ENCODE measurements at regions not wholly inside any gene's neighbourhood (a gene's known extent, or its start where the extent isn't known, plus 50 kb on each side); places are given as distances from the start of the nearest gene placed in this dataset.

GRCh38 chr13:88376760-88377388, 705.7 kb downstream of the SLITRK5 start:
- Mint-ChIP-seq H3K9me3 (peaks cover 5% of the 10 kb centered on the region), H3K4me1 (no peaks in the 10 kb centered on the region), H3K27ac (ENCODE audit: unreplicated experiment) (no peak overlapping the region), H3K36me3 (ENCODE audit: low read depth) (no peaks in the 10 kb centered on the region), H3K4me3 (no peak overlapping the region), H3K27me3 (ENCODE audit: low read depth) (no peaks in the 10 kb centered on the region)
- TF ChIP-seq CTCF (conservative IDR thresholded peaks at IDR 0.05), result no peak
- no peak for DNase-seq (ENCODE audit: low read depth, low spot score)

- Mint-ChIP-seq H3K27ac (ENCODE audit: unreplicated experiment) (no peak overlapping the region), H3K36me3 (ENCODE audit: low read depth) (no peaks in the 10 kb centered on the region), H3K27me3 (ENCODE audit: low read depth) (no peaks in the 10 kb centered on the region), H3K4me3 (no peak overlapping the region), H3K9me3 (peaks cover 5% of the 10 kb centered on the region), H3K4me1 (no peaks in the 10 kb centered on the region)
- DNase-seq (ENCODE audit: low read depth, low spot score), result no peak
- TF ChIP-seq CTCF (conservative IDR thresholded peaks at IDR 0.05), result no peak
Measured at GRCh38 chr13:88377852-88378251, 706.7 kb downstream of the SLITRK5 start.

- no peaks in the 10 kb centered on the region for H3K27me3 Mint-ChIP-seq (ENCODE audit: low read depth)
- H3K4me3 Mint-ChIP-seq, result no peak overlapping the region
- H3K27ac Mint-ChIP-seq (ENCODE audit: unreplicated experiment), result no peak overlapping the region
- no peak for DNase-seq (ENCODE audit: low read depth, low spot score)
- H3K36me3 Mint-ChIP-seq (ENCODE audit: low read depth), result no peaks in the 10 kb centered on the region
- peaks cover 3% of the 10 kb centered on the region for H3K9me3 Mint-ChIP-seq
- no peaks in the 10 kb centered on the region for H3K4me1 Mint-ChIP-seq
- no peak for TF ChIP-seq CTCF (conservative IDR thresholded peaks at IDR 0.05)
Measured at GRCh38 chr13:88384542-88384941, 713.4 kb downstream of the SLITRK5 start.

- TF ChIP-seq CTCF (conservative IDR thresholded peaks at IDR 0.05), result no peak
- H3K36me3 Mint-ChIP-seq (ENCODE audit: low read depth), result no peaks in the 10 kb centered on the region
- no peaks in the 10 kb centered on the region for H3K27me3 Mint-ChIP-seq (ENCODE audit: low read depth)
- H3K9me3 Mint-ChIP-seq, result no peaks in the 10 kb centered on the region
- H3K4me3 Mint-ChIP-seq, result no peak overlapping the region
- no peak overlapping the region for H3K27ac Mint-ChIP-seq (ENCODE audit: unreplicated experiment)
- H3K4me1 Mint-ChIP-seq, result no peaks in the 10 kb centered on the region
- DNase-seq (ENCODE audit: low read depth, low spot score), result no peak
Measured at GRCh38 chr13:88395804-88396203, 724.6 kb downstream of the SLITRK5 start.

GRCh38 chr13:88411696-88412095, 740.5 kb downstream of the SLITRK5 start:
- Mint-ChIP-seq H3K4me3 (no peak overlapping the region), H3K27ac (ENCODE audit: unreplicated experiment) (no peak overlapping the region), H3K27me3 (ENCODE audit: low read depth) (no peaks in the 10 kb centered on the region), H3K36me3 (ENCODE audit: low read depth) (no peaks in the 10 kb centered on the region), H3K4me1 (no peaks in the 10 kb centered on the region), H3K9me3 (peaks cover 9% of the 10 kb centered on the region)
- no peak for DNase-seq (ENCODE audit: low read depth, low spot score)
- no peak for TF ChIP-seq CTCF (conservative IDR thresholded peaks at IDR 0.05)
